ENCODE measurements at regions not wholly inside any gene's neighbourhood (a gene's known extent, or its start where the extent isn't known, plus 50 kb on each side); places are given as distances from the start of the nearest gene placed in this dataset.
"Not testable (repeated sequence)": the region's sequence is repeated elsewhere in the genome, so short reads cannot be mapped to it uniquely, and the experiment has no call there.

GRCh38 chr10:47705698-47706414, 57.5 kb downstream of the SYT15B start:
- TF ChIP-seq, protein P1, sequence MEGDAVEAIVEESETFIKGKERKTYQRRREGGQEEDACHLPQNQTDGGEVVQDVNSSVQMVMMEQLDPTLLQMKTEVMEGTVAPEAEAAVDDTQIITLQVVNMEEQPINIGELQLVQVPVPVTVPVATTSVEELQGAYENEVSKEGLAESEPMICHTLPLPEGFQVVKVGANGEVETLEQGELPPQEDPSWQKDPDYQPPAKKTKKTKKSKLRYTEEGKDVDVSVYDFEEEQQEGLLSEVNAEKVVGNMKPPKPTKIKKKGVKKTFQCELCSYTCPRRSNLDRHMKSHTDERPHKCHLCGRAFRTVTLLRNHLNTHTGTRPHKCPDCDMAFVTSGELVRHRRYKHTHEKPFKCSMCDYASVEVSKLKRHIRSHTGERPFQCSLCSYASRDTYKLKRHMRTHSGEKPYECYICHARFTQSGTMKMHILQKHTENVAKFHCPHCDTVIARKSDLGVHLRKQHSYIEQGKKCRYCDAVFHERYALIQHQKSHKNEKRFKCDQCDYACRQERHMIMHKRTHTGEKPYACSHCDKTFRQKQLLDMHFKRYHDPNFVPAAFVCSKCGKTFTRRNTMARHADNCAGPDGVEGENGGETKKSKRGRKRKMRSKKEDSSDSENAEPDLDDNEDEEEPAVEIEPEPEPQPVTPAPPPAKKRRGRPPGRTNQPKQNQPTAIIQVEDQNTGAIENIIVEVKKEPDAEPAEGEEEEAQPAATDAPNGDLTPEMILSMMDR (IDR thresholded peaks at IDR 0.05): not testable (repeated sequence)
- not testable (repeated sequence) for TF ChIP-seq POLR2A (IDR thresholded peaks at IDR 0.05)

Measured in breast epithelium (tissue), 3 donors.